SH-SY5Y (cell line): ENCODE measurements at regions not wholly inside any gene's neighbourhood (a gene's known extent, or its start where the extent isn't known, plus 50 kb on each side); places are given as distances from the start of the nearest gene placed in this dataset.

Source experiments
- GATA2 ChIP-seq: IDR thresholded peaks from 2 replicates; pipeline ENCODE4 v1.6.1; 2011; ENCODE audit warnings: mild to moderate bottlenecking, low read depth, low read length
- GATA3 ChIP-seq: IDR thresholded peaks from 2 replicates; pipeline ENCODE4 v1.6.1; 2011; ENCODE audit warnings: low read depth, mild to moderate bottlenecking, low read length, moderate library complexity

- TF ChIP-seq GATA2 = no peak
- no peak for TF ChIP-seq GATA3
These were observed 74.2 kb upstream of the MARCHF10 start for GRCh38 chr17:62882284-62882683.
